ENCODE measurements at regions not wholly inside any gene's neighbourhood (a gene's known extent, or its start where the extent isn't known, plus 50 kb on each side); places are given as distances from the start of the nearest gene placed in this dataset.

DNA sequence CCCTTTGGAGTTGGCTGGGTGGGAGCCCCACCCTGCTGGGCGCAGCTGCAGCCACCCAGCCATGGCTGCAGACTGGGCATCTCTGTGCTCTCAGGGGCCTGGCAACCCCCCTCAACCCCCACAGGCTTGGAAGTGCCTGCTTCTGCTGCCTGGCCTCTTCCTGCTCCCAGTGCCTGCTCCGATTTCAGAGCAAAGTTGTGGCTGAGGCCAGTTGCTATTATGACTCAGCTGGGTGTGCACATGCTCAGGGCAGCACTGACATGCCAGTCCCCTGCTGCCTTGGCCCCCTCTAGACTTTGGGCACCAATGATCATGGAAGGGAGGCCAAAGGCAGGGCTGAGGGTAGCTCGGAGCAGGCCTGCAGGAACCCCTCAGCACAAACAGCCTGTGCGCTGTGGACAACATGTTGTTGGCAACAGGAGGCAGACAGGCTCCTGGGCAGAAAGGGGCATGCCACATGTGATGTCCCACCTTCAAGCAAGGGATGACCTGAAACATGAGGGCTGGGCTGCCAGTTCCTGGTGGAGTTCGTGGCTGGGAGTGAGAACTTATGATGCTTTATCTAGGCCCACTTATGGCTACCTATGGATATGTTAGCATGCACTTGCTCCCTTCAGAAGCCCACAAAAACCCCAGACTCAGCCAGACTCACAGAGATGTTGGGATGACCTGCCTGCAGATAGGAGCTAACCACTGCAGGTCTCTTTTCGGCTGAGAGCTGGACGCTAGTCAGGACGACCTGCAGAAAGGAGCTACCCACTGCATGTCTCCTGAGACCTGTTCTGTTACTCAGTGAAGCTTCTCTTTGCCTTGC is 96.4 kb upstream of the AMOTL1 start:
- DNase-seq = no peak

DNA sequence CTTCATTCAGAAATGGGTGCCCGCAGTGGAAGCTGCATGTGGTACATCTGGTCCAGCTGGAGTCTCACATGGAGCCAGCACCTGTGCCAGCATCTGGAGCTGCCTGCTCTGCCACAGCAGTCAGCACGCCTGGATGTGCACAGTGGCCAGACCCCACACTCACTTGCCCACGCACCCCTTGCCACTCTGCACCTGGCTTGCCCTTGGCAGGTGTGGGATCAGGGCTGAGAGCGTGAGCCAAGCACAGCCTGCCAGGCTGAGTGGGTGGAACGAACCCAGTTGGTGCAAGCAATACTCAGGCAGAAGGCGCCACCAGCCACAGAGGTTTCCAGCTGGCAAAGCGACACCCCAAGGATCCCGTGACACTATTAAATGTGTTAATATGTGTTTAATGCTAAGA is 95.5 kb upstream of the AMOTL1 start:
- DNase-seq = no peak

DNA sequence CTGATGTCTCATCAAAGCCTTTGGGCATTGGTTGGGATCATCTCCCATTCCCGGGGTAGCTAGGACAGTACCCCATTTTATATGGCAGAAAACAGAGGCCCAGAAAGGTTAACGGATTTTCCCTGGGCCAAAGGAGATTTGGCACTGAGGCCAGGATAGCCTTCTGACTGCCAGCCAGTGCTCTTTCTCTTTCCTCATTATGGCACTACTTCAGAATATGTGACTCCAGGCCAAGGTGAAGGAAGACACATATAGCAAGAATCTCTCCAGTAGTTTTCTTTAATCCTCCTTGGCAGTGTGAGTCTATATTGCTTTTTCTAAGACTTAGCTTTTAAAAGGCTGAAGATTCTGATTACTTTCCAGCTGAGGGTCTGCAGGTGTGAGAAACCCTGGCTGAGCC is 94.8 kb upstream of the AMOTL1 start:
- no peak for DNase-seq

DNA sequence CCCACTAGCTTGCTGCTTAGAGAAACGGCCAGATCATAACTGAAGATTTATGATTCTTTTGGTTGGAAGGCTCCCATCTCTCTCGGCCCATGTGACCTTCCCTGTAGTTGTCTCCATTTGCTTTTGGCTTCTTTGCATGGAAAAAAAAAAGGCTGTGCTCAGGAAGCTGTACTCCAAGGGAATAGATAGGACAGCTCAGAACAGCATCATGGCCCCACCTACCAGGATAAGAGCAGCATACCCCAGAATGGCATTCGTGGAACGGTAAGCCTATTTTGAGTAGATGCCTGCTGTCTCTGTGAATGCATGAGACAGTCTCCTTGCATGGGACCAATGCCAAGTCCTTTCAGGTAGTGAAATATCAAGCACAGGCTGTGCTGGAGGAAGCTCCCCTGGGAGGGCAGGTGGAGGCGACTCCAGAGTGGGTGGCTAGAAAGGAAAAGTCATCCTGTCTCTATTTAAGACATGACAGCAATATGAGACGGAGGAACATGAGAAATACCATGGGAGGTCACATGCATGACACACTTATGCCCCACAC is 94.1 kb upstream of the AMOTL1 start:
- peak; percentile 82 for DNase-seq

DNA sequence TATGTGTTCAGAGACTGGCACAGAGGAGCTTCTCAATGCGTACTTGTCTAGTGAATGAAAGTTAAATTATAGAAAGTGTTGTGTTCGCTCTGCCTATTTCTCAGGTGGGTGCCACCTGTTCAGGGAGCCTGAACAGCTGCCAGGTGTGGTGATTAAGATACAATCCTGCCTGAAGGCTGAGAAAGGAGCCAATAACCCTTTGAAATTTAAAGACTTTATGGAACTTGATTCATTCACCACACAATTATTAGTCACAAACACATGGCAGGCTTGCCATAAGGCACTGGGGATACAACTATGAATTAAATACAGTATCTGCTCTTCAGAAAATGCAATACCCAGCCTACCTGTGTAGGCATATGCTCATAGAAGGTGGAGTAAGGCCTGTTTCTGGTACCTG is 92.9 kb upstream of the AMOTL1 start:
- DNase-seq = peak; percentile 91

DNA sequence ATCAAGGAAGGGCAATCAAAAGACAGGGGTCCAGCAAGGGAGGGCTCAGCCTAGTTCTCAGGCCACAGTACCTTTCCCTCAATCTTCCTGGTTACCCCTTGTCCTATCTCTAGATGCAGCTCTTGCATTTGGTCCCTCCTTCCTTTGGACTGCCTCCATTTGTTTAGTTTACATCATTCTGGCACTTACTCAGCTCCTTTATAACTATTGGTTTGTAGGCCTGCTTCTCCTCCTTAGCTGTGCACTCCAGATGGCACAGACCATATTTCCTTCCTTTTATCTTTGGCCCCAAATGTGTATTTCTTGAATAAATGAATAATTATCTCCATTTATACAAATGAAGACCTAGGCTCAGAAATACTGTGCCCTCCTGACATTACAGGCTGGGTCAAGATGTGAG is 92.3 kb upstream of the AMOTL1 start:
- no peak for DNase-seq

DNA sequence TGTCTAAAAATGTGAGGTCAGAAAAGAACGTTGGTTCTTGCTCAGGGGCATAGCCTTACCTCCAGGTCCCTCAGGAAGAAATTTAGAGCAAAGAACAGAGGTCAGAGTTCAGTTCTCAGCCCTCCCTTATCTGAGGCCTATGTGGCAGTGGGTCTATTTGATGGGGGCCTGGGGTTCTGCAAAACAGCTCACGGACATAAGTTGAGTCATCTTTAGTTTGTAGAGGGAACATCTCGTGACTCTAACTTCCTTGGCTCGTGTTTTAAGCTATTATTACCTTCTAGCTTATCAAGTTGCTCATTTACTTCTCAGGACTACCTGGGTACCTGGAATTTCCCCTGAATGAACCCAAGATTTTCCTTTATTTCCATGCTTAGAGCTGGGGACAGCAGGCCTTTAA is 91.3 kb upstream of the AMOTL1 start:
- DNase-seq = no peak

DNA sequence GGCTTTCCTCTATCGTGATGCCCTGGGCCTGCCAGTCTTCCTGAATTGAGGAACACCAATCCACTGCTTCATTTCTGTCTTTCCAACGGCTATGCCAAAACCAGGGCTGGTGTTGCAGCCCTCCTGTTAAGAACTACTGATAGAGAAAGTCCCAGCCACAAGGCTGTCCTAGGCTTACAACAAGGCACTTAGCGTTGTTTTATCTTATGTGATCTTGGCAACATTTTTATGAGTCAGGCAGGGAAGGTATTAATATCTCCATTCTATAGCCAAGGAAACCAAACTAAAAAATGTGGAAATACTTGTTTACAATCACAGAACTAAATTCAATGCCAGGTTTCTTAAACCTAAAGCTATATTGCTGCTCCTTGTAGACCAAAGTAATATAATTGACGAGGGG is 89.9 kb upstream of the AMOTL1 start:
- DNase-seq = no peak

DNA sequence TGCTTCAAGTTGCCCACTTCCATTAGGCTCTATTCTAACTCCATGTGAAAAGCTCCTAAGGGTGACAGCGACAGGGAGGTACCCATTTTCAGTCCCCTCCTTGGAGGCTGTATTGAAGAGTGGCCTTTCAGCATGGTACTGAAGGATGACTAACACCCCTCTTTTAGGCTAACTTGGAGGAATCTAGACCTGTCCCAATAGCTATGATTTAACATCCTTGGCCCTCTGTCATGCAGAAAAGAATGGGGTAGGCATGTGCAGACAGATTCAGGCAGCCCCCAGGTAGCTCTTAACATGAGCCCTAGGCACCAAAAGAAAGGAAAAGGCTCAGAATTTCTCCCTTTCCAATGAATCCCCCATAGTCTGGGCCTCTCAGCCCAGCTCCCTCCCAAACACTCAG is 89.3 kb upstream of the AMOTL1 start:
- no peak for DNase-seq

DNA sequence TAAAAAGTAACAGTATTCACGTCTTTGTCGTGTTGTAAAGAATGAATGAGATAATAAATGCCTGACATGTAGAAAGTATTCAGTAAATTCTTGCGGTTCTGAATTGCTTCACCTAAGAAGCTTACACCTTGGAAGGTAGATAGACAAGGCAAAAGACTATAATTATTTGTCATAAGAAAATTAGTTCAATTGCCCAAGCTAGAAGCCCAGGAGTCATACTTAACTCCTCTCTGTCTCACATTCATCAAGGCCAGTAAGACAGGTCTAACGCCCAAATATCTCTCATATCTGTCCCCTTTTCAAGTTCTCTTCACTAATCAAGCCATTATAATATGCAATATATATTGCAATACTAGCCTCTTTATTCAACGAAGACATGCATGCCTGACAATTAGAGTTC is 87.7 kb upstream of the AMOTL1 start:
- DNase-seq = no peak

DNA sequence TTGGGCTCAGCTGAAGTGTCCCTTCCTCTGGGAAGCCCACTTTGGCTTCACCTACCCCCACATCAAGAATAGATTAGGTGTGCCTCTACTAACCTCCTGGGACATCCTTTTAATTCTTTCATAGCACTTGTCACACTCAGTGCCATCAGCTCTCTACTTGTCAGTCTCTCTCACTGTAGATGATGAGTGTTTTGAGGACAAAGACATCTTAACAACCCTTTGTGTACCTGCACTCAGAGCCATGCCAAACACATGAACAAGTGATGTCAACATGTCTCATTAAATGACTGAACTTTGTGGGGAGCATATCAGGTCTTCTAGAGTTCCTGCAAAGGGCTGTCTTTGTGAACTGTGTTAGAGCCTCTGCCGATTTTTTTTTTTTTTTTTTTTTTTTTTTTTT is 87.0 kb upstream of the AMOTL1 start:
- DNase-seq = no peak

DNA sequence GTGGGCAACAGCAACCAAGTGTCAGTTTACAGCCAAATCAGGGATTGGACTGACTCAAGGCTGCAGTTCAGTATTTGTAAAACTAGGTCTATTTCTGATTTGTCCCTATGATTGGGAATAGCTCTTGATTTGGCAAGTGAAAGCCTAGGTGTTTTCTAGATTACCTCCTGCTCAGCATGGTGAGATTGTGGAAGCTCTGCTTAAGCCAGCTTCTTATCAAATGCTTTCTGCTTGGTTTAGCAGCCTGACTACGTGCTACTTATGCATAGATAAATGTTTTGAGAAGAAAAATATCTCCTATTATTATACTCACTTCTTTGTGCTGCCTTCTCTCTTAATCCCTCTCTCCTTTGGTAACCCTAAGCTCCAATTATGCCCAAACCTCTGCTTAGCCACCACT is 86.3 kb upstream of the AMOTL1 start:
- no peak for DNase-seq

DNA sequence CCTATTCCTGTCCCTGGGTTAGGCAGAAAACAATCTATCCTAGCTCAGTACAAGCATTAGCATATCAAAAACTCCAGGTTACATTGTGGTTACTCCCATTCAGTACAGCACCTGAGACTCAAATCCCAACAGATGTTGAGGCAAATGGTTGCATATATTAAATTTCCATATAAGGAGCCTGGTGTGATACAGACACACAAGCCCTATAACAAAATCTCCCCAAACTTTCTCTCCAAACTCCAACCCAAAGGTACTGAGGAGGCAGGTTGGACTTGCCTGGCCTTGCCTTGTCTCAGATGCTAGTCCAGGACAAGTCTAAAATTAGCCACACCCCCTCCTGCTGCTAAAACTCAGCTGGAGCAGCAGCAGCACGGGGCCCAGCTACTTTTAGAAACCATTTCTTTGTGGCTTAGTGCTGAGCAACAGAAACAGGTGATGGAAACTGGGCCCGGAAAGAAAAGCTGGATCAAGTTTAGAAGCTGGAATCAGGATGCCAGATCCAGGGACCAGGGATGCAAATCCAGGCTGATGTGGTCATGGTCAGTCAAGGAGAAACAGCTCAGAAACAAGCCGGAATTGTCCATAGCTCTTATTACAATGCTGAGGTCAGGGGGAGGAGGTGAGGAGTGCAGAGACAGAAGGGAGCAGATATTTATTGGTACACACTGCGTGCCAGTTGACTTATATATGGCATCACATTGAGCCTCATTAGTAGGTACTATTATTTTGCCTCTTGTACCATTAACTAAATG is 73.7 kb upstream of the AMOTL1 start:
- no peak for DNase-seq

DNA sequence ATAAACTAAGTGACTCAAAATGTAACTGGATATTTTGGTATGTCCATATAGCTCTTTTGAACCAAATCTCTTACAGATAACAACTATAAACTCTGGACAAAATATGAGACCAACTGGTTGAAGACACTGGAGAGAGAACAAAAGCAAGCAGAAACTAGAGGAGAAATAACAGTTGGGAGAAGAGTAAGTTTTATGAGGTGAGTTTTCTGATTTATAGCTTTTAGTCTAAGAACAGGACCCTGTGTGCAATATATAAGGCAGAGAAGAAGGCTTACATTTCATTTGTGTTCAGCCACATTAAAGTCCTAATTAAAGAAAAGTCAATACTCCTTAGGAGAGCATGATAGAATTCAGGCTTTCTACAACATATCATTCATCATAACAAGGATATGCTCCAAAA is 71.0 kb upstream of the AMOTL1 start:
- DNase-seq = no peak

DNA sequence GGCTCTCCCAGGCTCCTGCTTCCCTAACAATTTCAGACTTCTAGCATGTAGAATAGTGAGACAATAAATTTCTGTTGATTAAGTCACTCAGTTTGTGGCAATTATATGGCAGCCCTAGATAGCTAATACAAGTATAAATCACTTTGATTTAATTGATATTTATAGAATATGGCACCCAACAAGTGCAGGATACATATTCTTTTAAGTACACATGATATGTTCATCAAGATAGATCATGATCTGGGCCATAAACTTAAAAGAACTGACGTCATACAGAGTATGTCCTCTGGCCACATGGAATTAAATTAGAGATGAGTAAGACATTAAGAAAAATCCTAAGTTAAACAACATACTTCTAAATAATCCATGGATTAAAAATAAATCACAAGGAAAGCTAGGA is 67.5 kb upstream of the AMOTL1 start:
- no peak for DNase-seq

DNA sequence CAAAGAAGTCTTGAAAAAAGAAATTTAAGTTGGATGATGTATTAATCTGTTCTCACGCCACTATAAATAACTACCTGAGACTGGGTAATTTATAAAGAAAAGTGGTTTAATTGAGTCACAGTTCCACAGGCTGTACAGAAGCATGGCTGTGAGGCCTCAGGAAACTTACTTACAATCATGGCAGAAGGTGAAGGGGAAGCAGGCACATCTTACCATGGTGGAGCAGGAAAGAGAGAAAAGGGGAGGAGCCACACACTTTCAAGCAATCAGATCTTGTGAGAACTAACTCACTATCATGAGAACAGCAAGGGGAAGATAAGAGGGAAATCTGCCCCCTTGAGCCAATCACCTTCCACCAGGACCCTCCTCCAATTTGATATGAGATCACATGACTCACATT is 65.7 kb upstream of the AMOTL1 start:
- no peak for DNase-seq

DNA sequence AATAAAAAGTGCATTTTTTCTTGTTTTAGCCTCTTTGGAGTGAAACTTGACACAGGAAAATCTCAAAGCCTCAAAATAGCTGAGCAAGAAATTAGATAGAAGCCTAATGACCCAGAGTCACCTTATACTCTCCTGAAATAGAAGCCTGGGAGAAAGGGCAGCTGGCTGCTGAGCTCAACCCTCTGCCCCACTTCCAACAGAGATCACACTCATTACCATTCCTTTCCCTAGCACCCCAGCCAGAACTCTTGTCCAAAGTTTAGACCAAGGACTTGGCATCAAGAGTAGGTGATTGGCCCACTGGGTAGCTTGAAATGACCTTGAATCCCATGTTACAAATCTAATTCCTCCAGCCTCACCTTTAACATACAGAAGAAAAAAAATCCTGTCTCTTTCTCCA is 62.7 kb upstream of the AMOTL1 start:
- no peak for DNase-seq

DNA sequence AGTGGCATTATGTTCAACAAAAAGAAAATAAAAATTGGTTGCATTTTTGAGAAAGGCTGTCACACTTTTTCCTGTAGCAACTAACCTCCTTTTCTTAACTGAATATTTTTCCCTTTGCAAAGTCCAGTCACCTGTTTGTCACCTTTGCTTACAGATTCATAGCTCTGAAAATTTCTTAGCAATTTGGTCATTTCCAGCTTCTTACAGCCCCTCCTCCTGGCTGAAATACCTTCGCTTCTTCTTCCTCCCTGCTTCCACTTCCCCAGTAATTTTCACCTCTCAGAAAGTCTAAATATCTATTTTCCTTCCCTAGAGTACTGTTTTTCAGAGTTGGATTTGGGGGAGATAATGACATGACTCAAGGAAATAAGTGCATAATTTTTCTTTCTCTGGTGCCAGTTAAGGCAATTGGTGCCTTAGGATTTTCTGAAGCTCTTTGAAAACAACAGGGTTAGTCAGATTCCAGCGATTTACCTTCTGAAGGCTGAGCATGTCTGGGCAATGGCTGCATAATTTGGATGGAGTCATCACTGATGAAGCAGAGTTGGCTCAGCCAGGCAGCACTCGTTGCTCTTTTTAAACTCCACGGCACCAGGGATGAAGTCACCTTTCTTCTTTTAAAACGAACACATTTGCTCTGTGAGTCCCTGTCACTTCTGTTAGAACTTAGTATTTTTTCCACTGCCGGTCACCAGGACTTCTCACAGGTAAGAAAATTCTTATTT is 62.1 kb upstream of the AMOTL1 start:
- DNase-seq = peak; percentile 85

DNA sequence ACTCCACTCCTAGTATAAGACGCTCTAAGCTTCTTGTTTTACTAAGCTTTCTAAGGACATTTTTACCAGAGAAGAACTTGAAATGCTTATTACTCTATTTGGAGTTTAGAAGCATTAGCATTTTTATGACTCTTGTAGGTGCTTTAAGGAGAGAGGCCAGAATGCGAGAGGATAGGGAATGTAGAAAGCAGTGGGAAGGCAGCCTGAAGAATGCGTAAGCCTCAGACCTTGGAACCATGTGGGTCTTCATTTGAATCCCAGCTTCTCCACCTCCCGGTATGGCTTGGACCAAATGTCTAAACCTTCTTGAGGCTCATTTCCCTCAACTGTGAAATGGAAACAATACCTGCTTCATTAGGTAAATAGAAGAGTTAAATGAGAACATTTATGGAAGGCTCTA is 60.0 kb upstream of the AMOTL1 start:
- DNase-seq = no peak

DNA sequence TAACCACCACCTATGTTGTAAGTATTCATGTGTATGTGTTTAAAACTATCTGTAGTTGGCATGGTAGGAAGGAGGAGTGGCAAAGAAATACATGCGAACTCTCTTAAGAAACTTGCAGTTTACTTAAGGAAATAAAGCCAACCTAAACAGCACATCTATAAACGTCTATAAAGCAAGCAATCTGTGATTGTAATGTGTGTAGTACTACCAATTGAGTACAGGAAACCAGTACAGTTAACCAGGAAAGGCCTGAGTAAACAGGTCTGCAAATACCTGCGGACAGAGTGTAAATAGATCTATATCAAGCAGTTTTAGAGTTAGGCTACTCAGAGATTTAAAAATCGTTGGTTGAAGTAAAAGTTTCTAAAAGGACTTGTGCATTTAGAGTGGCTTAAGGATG is 59.5 kb upstream of the AMOTL1 start:
- DNase-seq = no peak

DNA sequence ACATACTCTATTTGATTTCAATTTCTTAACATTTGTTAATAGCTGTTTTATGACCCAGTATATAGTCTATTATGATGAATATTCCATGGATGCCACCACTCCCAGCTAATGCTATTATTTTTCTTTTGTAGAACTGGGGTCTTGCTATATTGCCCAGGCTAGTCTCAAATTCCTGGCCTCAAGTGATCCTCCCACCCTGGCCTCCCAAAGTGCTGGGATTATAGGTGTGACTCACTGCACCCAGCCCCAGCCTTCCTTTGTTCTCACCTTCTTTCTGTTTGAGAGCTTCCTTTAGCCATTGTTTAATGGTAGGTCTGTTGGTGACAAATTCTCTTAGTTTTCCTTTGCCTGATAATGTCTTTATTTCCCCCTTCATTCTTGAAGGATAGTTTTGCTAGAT is 52.9 kb upstream of the AMOTL1 start:
- no peak for DNase-seq

DNA sequence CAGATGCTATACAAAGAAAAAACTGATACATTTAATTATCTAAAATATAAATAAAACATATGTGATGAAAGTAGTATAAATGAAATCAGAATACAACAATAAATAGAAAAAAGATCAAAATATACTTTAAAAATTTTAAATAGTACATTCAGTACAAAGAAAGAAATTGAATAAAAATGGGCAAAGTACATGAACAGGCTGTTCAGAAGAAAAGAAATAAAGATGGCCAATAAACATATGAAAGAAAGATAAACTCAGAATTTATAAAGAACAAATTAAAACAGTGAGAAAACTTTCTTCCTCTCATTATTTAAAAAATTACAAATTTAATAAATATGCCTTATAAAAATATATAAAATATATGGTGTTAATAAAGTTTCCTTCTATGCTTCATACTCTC is 50.5 kb upstream of the AMOTL1 start:
- no peak for DNase-seq

Data from NCI-H1105 treated with DMSO at 0.1 percent for 48 hours (cell line).